Mucosa of descending colon (tissue), 3 donors: ENCODE measurements at regions not wholly inside any gene's neighbourhood (a gene's known extent, or its start where the extent isn't known, plus 50 kb on each side); places are given as distances from the start of the nearest gene placed in this dataset.
"Not testable (repeated sequence)": the region's sequence is repeated elsewhere in the genome, so short reads cannot be mapped to it uniquely, and the experiment has no call there.

Source experiments
- ATAC-seq: fragments of 200-7000 bp; cut with Tn5 transposase; one replicate; pipeline ENCODE4 v1.9.1; 2020; ENCODE audit warnings: mild to moderate bottlenecking, moderate library complexity
- DNase-seq, 3 donors: peaks; one replicate each; pipeline ENCODE4 v3.0.0-alpha.2; 2020
- H3K36me3 ChIP-seq: fragments of 200-600 bp; one replicate; pipeline ENCODE4 v1.8.0; 2021; ENCODE audit warnings: low read depth, mild to moderate bottlenecking
- H3K4me1 ChIP-seq: fragments of 200-600 bp; one replicate; pipeline ENCODE4 v1.8.0; 2021; ENCODE audit warnings: low read depth, mild to moderate bottlenecking
- H3K4me3 ChIP-seq: fragments of 200-600 bp; one replicate; pipeline ENCODE4 v1.8.0; 2021; ENCODE audit warnings: mild to moderate bottlenecking
- H3K9me3 ChIP-seq: fragments of 200-600 bp; one replicate; pipeline ENCODE4 v1.8.0; 2021; ENCODE audit warnings: mild to moderate bottlenecking
- intact Hi-C, 2 donors: fragments of 100-400 bp; cut with DNase I in 1 of 2; cut with micrococcal nuclease in 1 of 2; formaldehyde crosslinking; loops; one replicate each; pipeline versions ENCODE4 v1.11.0 to v1.11.1; 2022; cut with DNase I, micrococcal nuclease
- donor health status: DM: no; HTN: no; CAD: no; lungs with moderate emphysema.
- donor health status: DM: no; HTN: no; CAD: no.
- donor health status: DM: no; HTN: yes; CAD: no.

DNA sequence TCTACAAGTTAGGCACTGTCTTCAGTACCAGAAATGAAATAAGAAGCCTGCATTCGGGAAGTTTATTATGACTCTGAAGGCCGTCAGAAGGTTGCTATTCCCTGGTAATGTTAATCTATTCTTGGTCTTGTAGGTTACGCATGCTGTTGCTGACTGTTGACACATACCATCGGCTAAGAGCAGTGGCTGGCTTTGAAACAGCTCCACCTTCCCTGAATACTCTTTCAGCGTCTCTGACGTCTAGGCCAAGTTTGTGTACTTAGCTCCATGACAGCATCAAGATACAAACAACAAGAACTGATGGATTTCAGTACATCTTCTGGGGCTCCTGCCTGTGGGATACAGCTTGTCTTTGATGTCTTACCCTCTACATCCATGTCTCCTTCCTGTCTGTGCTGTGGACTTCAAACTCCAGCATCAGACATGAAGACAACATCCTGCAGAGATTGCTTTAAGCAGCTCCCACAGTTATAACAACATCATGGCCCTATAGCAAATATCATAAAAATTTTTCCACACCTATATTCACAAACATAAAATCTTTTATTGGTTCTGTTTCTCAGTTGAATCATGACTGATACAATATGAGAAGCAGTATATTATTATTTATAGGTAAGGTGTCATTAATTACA is 906.0 kb downstream of the SPATA31A7 start:
- H3K36me3 ChIP-seq, H3K9me3 ChIP-seq, H3K4me1 ChIP-seq, H3K4me3 ChIP-seq, DNase-seq, intact Hi-C loops: not testable (repeated sequence)
- ATAC-seq, result peak; percentile 88

DNA sequence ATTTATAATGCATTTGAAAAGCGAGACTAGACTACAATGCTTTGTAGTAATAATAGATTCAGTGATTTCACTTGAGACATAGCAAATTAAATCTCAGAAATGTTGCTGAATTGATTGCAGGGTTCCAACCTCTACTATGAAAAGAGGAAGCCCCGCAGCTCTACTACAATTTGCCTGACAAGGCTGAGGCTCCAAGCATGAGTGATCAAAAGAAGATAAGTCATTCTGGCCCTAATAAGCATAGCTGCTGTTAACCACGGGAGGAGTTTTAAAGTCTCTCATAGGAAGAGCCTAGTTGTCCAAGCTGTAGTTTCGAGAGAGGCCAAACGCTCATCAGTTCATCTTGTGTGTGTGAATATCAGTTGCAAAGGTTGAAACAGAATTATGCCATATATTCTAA is 920.6 kb downstream of the SPATA31A7 start:
- not testable (repeated sequence) for ATAC-seq

DNA sequence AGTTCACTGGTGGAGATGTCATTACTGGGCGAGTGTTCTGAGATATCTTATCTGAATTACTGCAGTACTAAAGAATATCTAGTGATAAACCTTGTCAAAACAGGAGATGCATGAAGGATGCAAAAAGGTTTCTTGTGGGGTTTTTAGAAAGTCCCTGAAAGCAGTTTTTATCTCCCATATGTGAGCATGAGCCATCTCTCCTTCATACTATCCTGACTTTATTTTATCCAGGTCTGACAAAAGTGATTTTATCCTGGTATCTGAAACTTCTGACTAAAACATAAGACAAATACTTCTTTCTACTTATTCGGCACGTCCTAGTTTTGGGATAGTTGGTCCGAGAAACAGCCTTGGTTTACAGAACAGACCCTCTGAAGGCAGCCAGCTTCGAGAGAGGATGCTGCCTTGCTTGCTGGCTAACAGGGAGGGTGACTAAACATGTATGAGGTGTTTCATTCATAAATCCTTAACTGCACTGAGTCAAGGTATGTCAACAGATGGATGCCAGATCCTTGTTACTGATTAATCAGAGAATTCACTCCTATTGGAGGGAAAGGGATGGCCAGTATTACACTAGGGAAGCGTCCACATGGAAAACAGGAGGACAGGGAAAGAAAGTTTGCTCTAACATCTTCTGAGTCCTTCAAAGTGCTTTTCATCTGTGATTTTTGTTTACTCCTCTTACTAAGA is 927.3 kb downstream of the SPATA31A7 start:
- H3K9me3 ChIP-seq, H3K4me1 ChIP-seq, H3K36me3 ChIP-seq, DNase-seq, intact Hi-C loops, H3K4me3 ChIP-seq: not testable (repeated sequence)
- ATAC-seq, result peak; percentile 99

More for the DNA sequence above, 920.6 kb downstream of the SPATA31A7 start:
- DNase-seq, H3K9me3 ChIP-seq, H3K4me3 ChIP-seq, intact Hi-C loops, H3K4me1 ChIP-seq, H3K36me3 ChIP-seq: not testable (repeated sequence)

GRCh38 chr9:62119656-62120055 is 929.8 kb downstream of the SPATA31A7 start:
- H3K4me1 ChIP-seq, DNase-seq, H3K4me3 ChIP-seq, intact Hi-C loops, ATAC-seq, H3K9me3 ChIP-seq, H3K36me3 ChIP-seq: not testable (repeated sequence)

DNA sequence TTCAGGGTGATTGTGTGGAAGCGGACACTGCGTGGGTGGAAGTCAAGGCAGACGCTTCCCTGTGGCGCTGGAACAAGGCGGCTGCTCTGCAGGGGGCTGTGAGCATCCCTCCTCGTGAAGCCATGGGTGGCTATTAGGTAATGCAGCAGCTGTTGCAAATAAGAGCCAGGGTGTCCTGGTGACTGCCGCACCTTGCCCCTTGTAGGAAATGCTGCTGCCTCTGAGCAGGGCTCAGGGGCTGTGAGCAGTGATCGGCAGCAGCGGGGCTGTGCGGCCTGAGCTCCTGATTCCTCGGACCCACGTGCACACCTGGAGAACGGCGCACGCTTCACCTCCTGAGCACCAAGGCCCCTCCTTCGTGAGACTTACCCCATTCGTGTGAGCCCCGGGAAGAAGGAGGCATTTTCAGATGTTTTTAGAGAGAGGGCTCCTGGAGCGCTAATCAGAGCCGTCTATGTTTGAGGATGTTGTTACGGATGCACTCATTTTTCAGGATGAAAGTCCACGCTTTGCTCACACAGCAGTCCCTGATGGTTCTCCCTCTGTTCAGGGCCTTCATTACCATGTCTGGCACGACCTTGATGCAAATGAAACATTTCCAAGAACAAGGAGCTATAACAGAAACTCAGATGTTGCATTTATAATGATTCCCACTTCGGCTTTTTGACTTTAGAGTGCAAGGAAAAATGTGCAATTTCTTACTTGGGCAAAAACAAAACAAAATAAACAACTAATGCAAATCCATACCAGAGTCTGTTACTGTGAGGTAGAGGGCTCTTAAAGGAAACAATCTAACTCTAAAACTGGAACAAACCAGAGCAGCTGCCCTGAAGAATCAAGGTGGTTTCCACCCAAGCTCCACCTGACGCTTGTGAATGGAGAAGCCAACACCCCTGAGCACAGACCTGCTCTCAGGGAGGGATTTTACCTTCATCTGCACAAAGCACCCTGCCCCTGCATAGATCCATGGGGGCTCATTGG is 936.1 kb downstream of the SPATA31A7 start:
- intact Hi-C loops, H3K36me3 ChIP-seq, H3K9me3 ChIP-seq, H3K4me3 ChIP-seq, H3K4me1 ChIP-seq, ATAC-seq, DNase-seq: not testable (repeated sequence)

DNA sequence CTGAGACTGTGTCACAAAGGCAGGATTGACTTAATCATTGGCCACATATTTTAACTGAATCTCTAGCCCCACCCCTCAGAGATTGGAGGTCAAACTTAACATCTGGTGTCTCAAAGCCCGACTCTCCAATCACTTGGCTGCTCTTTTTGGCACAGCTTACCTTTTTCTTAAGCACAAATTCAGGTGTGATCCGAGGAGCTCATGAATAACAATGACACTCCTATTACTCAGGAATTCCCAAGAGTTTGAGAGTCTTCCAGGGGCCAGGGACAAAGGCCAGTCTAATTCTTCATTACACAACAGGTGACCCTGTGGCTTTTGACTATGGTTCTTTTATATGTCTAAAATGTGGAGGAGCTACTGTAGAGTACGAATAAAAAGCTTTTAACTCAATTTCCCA is 945.2 kb downstream of the SPATA31A7 start:
- H3K9me3 ChIP-seq, intact Hi-C loops, ATAC-seq, H3K4me3 ChIP-seq, DNase-seq, H3K36me3 ChIP-seq, H3K4me1 ChIP-seq: not testable (repeated sequence)

GRCh38 chr9:62145648-62146047 is 955.8 kb downstream of the SPATA31A7 start:
- H3K4me1 ChIP-seq, H3K4me3 ChIP-seq, intact Hi-C loops: not testable (repeated sequence)

More at GRCh38 chr9:62145648-62146047, 955.8 kb downstream of the SPATA31A7 start:
- H3K36me3 ChIP-seq, ATAC-seq, DNase-seq, H3K9me3 ChIP-seq: not testable (repeated sequence)
